ENCODE measurements at regions not wholly inside any gene's neighbourhood (a gene's known extent, or its start where the extent isn't known, plus 50 kb on each side); places are given as distances from the start of the nearest gene placed in this dataset.

- no peaks in the 10 kb centered on the region for H3K9me3 ChIP-seq
- H3K4me3 ChIP-seq: no peak overlapping the region
- H3K27me3 ChIP-seq: no peaks in the 10 kb centered on the region
- intact Hi-C loops (cut with DNase I; ENCODE audit: low total_unique reads): no loop called here
- no peaks in the 10 kb centered on the region for H3K36me3 ChIP-seq
- no peaks in the 10 kb centered on the region for H3K4me1 ChIP-seq
- no peak overlapping the region for H3K27ac ChIP-seq
- TF ChIP-seq CTCF (IDR thresholded peaks at IDR 0.05) (no peak), POLR2A (IDR thresholded peaks at IDR 0.05) (no peak)
- DNase-seq: no peak
Observed at GRCh38 chr15:81947548-81947947, 98.3 kb downstream of the MEX3B start.

GRCh38 chr15:81945014-81945615 lies 100.7 kb downstream of the MEX3B start:
- H3K9me3 ChIP-seq: no peaks in the 10 kb centered on the region
- intact Hi-C loops (cut with DNase I; ENCODE audit: low total_unique reads): no loop called here
- TF ChIP-seq POLR2A (IDR thresholded peaks at IDR 0.05) (no peak), CTCF (IDR thresholded peaks at IDR 0.05) (no peak)
- no peak overlapping the region for H3K4me3 ChIP-seq
- H3K27me3 ChIP-seq: no peaks in the 10 kb centered on the region
- DNase-seq: no peak
- no peaks in the 10 kb centered on the region for H3K36me3 ChIP-seq
- H3K4me1 ChIP-seq: no peaks in the 10 kb centered on the region
- no peak overlapping the region for H3K27ac ChIP-seq

GRCh38 chr15:81942655-81943195 lies 103.1 kb downstream of the MEX3B start:
- no peak for DNase-seq
- Histone ChIP-seq H3K27me3 (no peaks in the 10 kb centered on the region), H3K4me1 (no peaks in the 10 kb centered on the region), H3K9me3 (no peaks in the 10 kb centered on the region), H3K27ac (no peak overlapping the region), H3K4me3 (no peak overlapping the region), H3K36me3 (no peaks in the 10 kb centered on the region)
- intact Hi-C loops (cut with DNase I; ENCODE audit: low total_unique reads): no loop called here
- TF ChIP-seq CTCF (IDR thresholded peaks at IDR 0.05) (no peak), POLR2A (IDR thresholded peaks at IDR 0.05) (no peak)

GRCh38 chr15:81942157-81942556 lies 103.7 kb downstream of the MEX3B start:
- no peak for DNase-seq
- no peak overlapping the region for H3K27ac ChIP-seq
- no peak for TF ChIP-seq CTCF (IDR thresholded peaks at IDR 0.05)
- TF ChIP-seq POLR2A (IDR thresholded peaks at IDR 0.05): no peak
- intact Hi-C loops (cut with DNase I; ENCODE audit: low total_unique reads): no loop called here
- H3K9me3 ChIP-seq: no peaks in the 10 kb centered on the region
- H3K4me3 ChIP-seq: no peak overlapping the region
- H3K27me3 ChIP-seq: no peaks in the 10 kb centered on the region
- H3K4me1 ChIP-seq: no peaks in the 10 kb centered on the region
- no peaks in the 10 kb centered on the region for H3K36me3 ChIP-seq

- intact Hi-C loops (cut with DNase I; ENCODE audit: low total_unique reads): no loop called here
- H3K36me3 ChIP-seq: no peaks in the 10 kb centered on the region
- no peak for DNase-seq
- no peak overlapping the region for H3K27ac ChIP-seq
- H3K4me3 ChIP-seq: no peak overlapping the region
- no peaks in the 10 kb centered on the region for H3K4me1 ChIP-seq
- no peaks in the 10 kb centered on the region for H3K27me3 ChIP-seq
- H3K9me3 ChIP-seq: no peaks in the 10 kb centered on the region
- TF ChIP-seq POLR2A (IDR thresholded peaks at IDR 0.05) (no peak), CTCF (IDR thresholded peaks at IDR 0.05) (no peak)
Observed at GRCh38 chr15:81941479-81941878, 104.3 kb downstream of the MEX3B start.
